ENCODE measurements at regions not wholly inside any gene's neighbourhood (a gene's known extent, or its start where the extent isn't known, plus 50 kb on each side); places are given as distances from the start of the nearest gene placed in this dataset.

GRCh38 chr10:29790207-29790606 is 155.4 kb upstream of the SVIL start:
- no peaks in the 10 kb centered on the region for H3K36me3 Mint-ChIP-seq (ENCODE audit: low read depth)
- H3K4me3 Mint-ChIP-seq: no peak overlapping the region
- H3K4me1 Mint-ChIP-seq: peaks cover 5% of the 10 kb centered on the region
- H3K27me3 Mint-ChIP-seq (ENCODE audit: low read depth): peaks cover 5% of the 10 kb centered on the region
- H3K27ac Mint-ChIP-seq: no peak overlapping the region
- TF ChIP-seq CTCF (IDR thresholded peaks at IDR 0.05; ENCODE audit: unreplicated experiment in 3 of 3): no peak
- H3K9me3 Mint-ChIP-seq: peaks cover 7% of the 10 kb centered on the region

DNA sequence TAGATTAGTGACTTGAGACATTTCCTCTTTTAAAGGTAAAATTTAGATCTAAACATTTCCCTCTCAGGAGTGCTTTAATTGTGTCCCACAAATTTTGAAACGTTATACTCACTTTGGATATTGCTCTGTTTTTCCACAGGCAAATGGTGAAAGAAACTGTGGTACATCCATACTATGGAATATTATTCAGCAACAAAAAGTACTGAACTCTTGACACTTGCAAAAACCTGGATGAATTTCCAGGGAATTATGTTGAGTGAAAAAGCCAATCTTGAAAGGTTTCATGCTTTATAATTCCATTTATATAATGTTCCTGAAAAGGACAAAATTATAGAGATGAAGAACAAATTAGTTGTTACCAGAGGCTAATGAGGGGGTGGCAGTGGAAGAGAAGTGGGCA is 153.3 kb upstream of the SVIL start:
- H3K4me3 Mint-ChIP-seq: no peak overlapping the region
- peaks cover 5% of the 10 kb centered on the region for H3K4me1 Mint-ChIP-seq
- H3K9me3 Mint-ChIP-seq: peaks cover 7% of the 10 kb centered on the region
- H3K27me3 Mint-ChIP-seq (ENCODE audit: low read depth): peaks cover 5% of the 10 kb centered on the region
- no peak overlapping the region for H3K27ac Mint-ChIP-seq
- no peaks in the 10 kb centered on the region for H3K36me3 Mint-ChIP-seq (ENCODE audit: low read depth)
- TF ChIP-seq CTCF (IDR thresholded peaks at IDR 0.05; ENCODE audit: unreplicated experiment in 3 of 3): no peak

GRCh38 chr10:29785701-29786100 is 150.9 kb upstream of the SVIL start:
- Mint-ChIP-seq H3K4me3 (no peak overlapping the region), H3K4me1 (peaks cover 6% of the 10 kb centered on the region), H3K27ac (no peak overlapping the region)

GRCh38 chr10:29784175-29784773 is 149.5 kb upstream of the SVIL start:
- Mint-ChIP-seq H3K4me1 (peaks cover 6% of the 10 kb centered on the region), H3K27me3 (ENCODE audit: low read depth) (peaks cover 2% of the 10 kb centered on the region), H3K9me3 (peaks cover 6% of the 10 kb centered on the region), H3K36me3 (ENCODE audit: low read depth) (no peaks in the 10 kb centered on the region), H3K27ac (peak overlapping the region in 1 of 3 experiments; percentile 35), H3K4me3 (no peak overlapping the region)
- TF ChIP-seq CTCF (IDR thresholded peaks at IDR 0.05; ENCODE audit: unreplicated experiment in 3 of 3): no peak

More at GRCh38 chr10:29785701-29786100, 150.9 kb upstream of the SVIL start:
- peaks cover 5% of the 10 kb centered on the region for H3K9me3 Mint-ChIP-seq
- H3K36me3 Mint-ChIP-seq (ENCODE audit: low read depth): no peaks in the 10 kb centered on the region
- H3K27me3 Mint-ChIP-seq (ENCODE audit: low read depth): no peaks in the 10 kb centered on the region
- TF ChIP-seq CTCF (IDR thresholded peaks at IDR 0.05; ENCODE audit: unreplicated experiment in 3 of 3): no peak

DNA sequence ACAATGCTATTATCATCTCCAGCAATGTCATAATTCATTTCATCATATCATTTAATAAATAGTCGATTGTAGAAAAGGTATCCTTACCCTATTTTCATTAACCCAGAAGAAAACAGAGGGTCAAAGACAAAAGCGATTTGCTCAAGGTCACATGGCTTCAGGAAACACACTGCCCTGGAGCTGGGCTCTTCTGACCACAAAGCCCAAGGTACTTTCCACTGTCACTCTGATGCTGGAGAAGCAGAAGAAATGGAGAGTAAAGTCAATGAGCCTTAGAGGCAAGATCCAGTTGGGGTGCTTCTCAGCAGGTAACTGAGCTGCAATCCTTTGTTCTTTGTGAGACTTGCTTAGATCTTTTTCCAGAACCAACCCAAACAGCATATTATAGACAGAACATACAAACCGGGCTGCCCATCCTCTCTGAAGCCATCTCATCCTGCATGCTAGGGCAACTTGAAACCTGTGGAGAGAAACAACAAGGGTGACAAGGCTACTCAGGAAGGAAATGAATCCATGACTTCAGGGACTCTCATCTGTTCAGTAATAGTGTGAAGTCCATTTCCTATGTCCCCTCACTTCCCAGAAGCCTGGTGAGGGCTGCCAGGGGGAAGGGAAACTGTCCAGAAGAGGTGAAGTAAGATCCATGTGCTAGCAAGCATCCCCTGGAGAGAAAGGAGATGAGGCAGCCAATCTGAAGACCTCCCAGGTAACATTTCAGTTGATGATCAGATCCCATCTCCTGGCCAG is 148.6 kb upstream of the SVIL start:
- no peaks in the 10 kb centered on the region for H3K36me3 Mint-ChIP-seq (ENCODE audit: low read depth)
- H3K4me1 Mint-ChIP-seq: peaks cover 6% of the 10 kb centered on the region
- peak overlapping the region in 1 of 3 experiments; percentile 30 for H3K27ac Mint-ChIP-seq
- peaks cover 7% of the 10 kb centered on the region for H3K9me3 Mint-ChIP-seq
- no peak for TF ChIP-seq CTCF (IDR thresholded peaks at IDR 0.05; ENCODE audit: unreplicated experiment in 3 of 3)
- H3K27me3 Mint-ChIP-seq (ENCODE audit: low read depth): peaks cover 6% of the 10 kb centered on the region
- no peak overlapping the region for H3K4me3 Mint-ChIP-seq

- Mint-ChIP-seq H3K36me3 (ENCODE audit: low read depth) (no peaks in the 10 kb centered on the region), H3K4me1 (peaks cover 6% of the 10 kb centered on the region), H3K9me3 (peaks cover 4% of the 10 kb centered on the region), H3K4me3 (no peak overlapping the region), H3K27ac (peak overlapping the region in 1 of 3 experiments; percentile 53), H3K27me3 (ENCODE audit: low read depth) (peaks cover 10% of the 10 kb centered on the region)
- TF ChIP-seq CTCF (IDR thresholded peaks at IDR 0.05; ENCODE audit: unreplicated experiment in 3 of 3): no peak
These were observed 145.9 kb upstream of the SVIL start for GRCh38 chr10:29780639-29781038.

Data from nephron (organoid).